ENCODE measurements at regions not wholly inside any gene's neighbourhood (a gene's known extent, or its start where the extent isn't known, plus 50 kb on each side); places are given as distances from the start of the nearest gene placed in this dataset.

DNA sequence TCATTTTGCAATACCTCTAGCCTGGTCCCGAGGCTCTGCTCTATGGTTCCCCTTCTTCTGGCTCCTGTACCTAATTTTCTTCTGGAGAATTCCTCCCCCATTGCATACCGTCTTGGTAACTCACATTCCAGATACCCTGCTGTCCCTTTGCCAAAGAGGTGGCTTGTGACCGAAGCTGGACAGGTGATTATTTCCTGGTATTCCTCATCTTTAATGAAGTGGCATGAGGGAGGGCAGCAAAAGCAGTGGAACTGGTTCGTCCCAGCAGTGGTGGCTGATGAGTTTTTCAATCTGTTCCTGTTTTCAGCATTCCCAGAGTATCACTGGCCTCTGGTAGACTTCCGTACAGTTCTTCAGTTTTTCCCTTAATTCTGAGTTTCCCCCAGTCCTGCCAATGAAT is 186.2 kb upstream of the CADPS start:
- H3K27me3 ChIP-seq (ENCODE audit: insufficient read depth, low read length), result no peaks in the 10 kb centered on the region
- no peaks in the 10 kb centered on the region for H3K36me3 ChIP-seq (ENCODE audit: insufficient read depth, low read length)
- no peaks in the 10 kb centered on the region for H3K4me1 ChIP-seq (ENCODE audit: insufficient read depth, low read length)
- H3K4me3 ChIP-seq (ENCODE audit: low read length), result no peak overlapping the region
- no peak overlapping the region for H2AFZ ChIP-seq (ENCODE audit: low read depth, low read length)
- H3K9me3 ChIP-seq (ENCODE audit: low read length), result no peaks in the 10 kb centered on the region

GRCh38 chr3:63064209-63064755 is 189.1 kb upstream of the CADPS start:
- no peak overlapping the region for H3K4me3 ChIP-seq (ENCODE audit: low read length)
- no peaks in the 10 kb centered on the region for H3K9me3 ChIP-seq (ENCODE audit: low read length)
- no peaks in the 10 kb centered on the region for H3K27me3 ChIP-seq (ENCODE audit: insufficient read depth, low read length)
- H3K36me3 ChIP-seq (ENCODE audit: insufficient read depth, low read length), result no peaks in the 10 kb centered on the region
- no peaks in the 10 kb centered on the region for H3K4me1 ChIP-seq (ENCODE audit: insufficient read depth, low read length)
- no peak overlapping the region for H2AFZ ChIP-seq (ENCODE audit: low read depth, low read length)

DNA sequence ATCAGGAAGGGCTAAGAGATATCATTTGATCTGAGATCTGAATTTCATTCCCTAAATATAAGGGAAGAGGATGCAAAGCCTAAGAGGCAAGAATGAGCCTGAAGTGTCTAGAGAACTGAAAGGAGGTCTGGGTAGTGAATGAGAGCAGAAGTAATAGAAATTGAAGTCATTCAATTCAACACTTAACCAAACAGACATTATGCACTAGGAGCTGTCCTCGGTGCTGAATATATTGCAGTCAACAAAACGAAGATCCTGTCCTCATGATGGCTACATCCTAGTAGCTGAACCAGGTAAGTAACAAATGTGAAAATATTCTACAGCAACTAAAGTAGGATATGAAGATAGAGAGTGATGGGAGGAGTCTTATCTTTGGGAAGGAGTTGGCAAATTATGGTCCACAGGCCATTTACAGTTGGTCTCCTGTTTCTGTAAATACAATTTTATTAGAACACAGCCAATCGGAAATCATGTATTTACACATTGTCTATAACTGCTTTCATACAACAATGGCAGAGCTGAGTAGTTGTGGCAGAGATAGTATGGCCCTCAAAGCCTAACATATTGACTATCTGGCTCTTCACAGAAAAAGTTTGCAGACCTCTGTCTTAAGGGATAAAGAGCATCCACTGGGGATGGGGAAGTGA is 192.9 kb upstream of the CADPS start:
- Histone ChIP-seq H3K36me3 (ENCODE audit: insufficient read depth, low read length) (no peaks in the 10 kb centered on the region), H3K9me3 (ENCODE audit: low read length) (no peaks in the 10 kb centered on the region), H3K27me3 (ENCODE audit: insufficient read depth, low read length) (no peaks in the 10 kb centered on the region), H3K4me3 (ENCODE audit: low read length) (no peak overlapping the region), H3K4me1 (ENCODE audit: insufficient read depth, low read length) (no peaks in the 10 kb centered on the region), H2AFZ (ENCODE audit: low read depth, low read length) (no peak overlapping the region)

- Histone ChIP-seq H2AFZ (ENCODE audit: low read depth, low read length) (no peak overlapping the region), H3K36me3 (ENCODE audit: insufficient read depth, low read length) (no peaks in the 10 kb centered on the region), H3K4me1 (ENCODE audit: insufficient read depth, low read length) (no peaks in the 10 kb centered on the region), H3K9me3 (ENCODE audit: low read length) (no peaks in the 10 kb centered on the region), H3K27me3 (ENCODE audit: insufficient read depth, low read length) (no peaks in the 10 kb centered on the region), H3K4me3 (ENCODE audit: low read length) (no peak overlapping the region)
Observed at GRCh38 chr3:63069806-63070475, 194.7 kb upstream of the CADPS start.

GRCh38 chr3:63070476-63070810 is 195.2 kb upstream of the CADPS start:
- Histone ChIP-seq H2AFZ (ENCODE audit: low read depth, low read length) (no peak overlapping the region), H3K36me3 (ENCODE audit: insufficient read depth, low read length) (no peaks in the 10 kb centered on the region)

GRCh38 chr3:63076357-63076756 is 201.1 kb upstream of the CADPS start:
- Histone ChIP-seq H3K27me3 (ENCODE audit: insufficient read depth, low read length) (no peaks in the 10 kb centered on the region), H2AFZ (ENCODE audit: low read depth, low read length) (no peak overlapping the region), H3K36me3 (ENCODE audit: insufficient read depth, low read length) (no peaks in the 10 kb centered on the region), H3K9me3 (ENCODE audit: low read length) (no peaks in the 10 kb centered on the region), H3K4me1 (ENCODE audit: insufficient read depth, low read length) (no peaks in the 10 kb centered on the region), H3K4me3 (ENCODE audit: low read length) (no peak overlapping the region)

More at GRCh38 chr3:63070476-63070810, 195.2 kb upstream of the CADPS start:
- Histone ChIP-seq H3K27me3 (ENCODE audit: insufficient read depth, low read length) (no peaks in the 10 kb centered on the region), H3K9me3 (ENCODE audit: low read length) (no peaks in the 10 kb centered on the region), H3K4me1 (ENCODE audit: insufficient read depth, low read length) (no peaks in the 10 kb centered on the region), H3K4me3 (ENCODE audit: low read length) (no peak overlapping the region)

GRCh38 chr3:63086190-63086589 is 191.9 kb upstream of the SYNPR start:
- no peak overlapping the region for H3K4me3 ChIP-seq (ENCODE audit: low read length)
- H2AFZ ChIP-seq (ENCODE audit: low read depth, low read length), result no peak overlapping the region
- H3K36me3 ChIP-seq (ENCODE audit: insufficient read depth, low read length), result no peaks in the 10 kb centered on the region
- H3K9me3 ChIP-seq (ENCODE audit: low read length), result no peaks in the 10 kb centered on the region
- H3K27me3 ChIP-seq (ENCODE audit: insufficient read depth, low read length), result no peaks in the 10 kb centered on the region
- no peaks in the 10 kb centered on the region for H3K4me1 ChIP-seq (ENCODE audit: insufficient read depth, low read length)

DNA sequence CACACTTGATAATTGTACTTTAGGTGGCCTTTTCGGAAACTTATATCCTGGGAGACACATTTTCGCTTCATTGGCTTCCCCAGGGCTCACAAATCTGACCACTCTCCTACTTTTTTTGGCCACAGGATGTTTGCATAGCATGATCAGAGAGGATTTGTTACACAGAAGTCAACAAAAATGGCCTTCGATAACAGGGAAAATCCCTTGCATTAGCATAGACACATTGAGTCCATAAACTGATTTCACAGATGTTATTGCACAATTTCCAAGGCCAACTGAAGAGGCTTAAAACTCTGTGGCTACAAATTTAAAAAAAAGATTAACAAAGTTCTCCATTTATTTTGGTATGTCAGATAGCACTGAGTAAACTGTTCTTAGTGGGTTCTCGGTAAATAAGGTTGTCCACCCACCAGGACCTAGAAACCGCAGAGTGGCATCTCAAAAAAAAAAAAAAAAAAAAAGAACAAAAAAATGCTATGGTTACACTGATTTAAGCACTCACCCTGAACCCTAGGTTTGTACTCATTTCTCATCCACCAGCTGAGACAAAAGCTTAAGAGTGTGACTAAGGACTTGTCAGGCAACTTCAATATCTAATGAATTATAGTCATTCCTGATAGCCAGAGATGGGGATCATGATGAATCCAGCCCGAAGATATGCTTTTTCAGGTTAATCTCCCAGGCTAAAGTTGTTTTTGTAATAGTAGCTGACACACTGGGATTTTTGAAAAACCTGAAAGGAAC is 188.9 kb upstream of the SYNPR start:
- Histone ChIP-seq H3K9me3 (ENCODE audit: low read length) (no peaks in the 10 kb centered on the region), H3K36me3 (ENCODE audit: insufficient read depth, low read length) (no peaks in the 10 kb centered on the region), H3K4me3 (ENCODE audit: low read length) (no peak overlapping the region), H3K27me3 (ENCODE audit: insufficient read depth, low read length) (no peaks in the 10 kb centered on the region), H2AFZ (ENCODE audit: low read depth, low read length) (no peak overlapping the region), H3K4me1 (ENCODE audit: insufficient read depth, low read length) (no peaks in the 10 kb centered on the region)

- no peak overlapping the region for H3K4me3 ChIP-seq (ENCODE audit: low read length)
- H3K9me3 ChIP-seq (ENCODE audit: low read length), result no peaks in the 10 kb centered on the region
- no peaks in the 10 kb centered on the region for H3K4me1 ChIP-seq (ENCODE audit: insufficient read depth, low read length)
- no peak overlapping the region for H2AFZ ChIP-seq (ENCODE audit: low read depth, low read length)
- no peaks in the 10 kb centered on the region for H3K27me3 ChIP-seq (ENCODE audit: insufficient read depth, low read length)
- no peaks in the 10 kb centered on the region for H3K36me3 ChIP-seq (ENCODE audit: insufficient read depth, low read length)
Observed at GRCh38 chr3:63089751-63090132, 188.4 kb upstream of the SYNPR start.

GRCh38 chr3:63090656-63091055 is 187.5 kb upstream of the SYNPR start:
- H3K4me3 ChIP-seq (ENCODE audit: low read length), result no peak overlapping the region
- peaks cover 2% of the 10 kb centered on the region for H3K4me1 ChIP-seq (ENCODE audit: insufficient read depth, low read length)
- H3K9me3 ChIP-seq (ENCODE audit: low read length), result no peaks in the 10 kb centered on the region
- H3K36me3 ChIP-seq (ENCODE audit: insufficient read depth, low read length), result no peaks in the 10 kb centered on the region
- H3K27me3 ChIP-seq (ENCODE audit: insufficient read depth, low read length), result no peaks in the 10 kb centered on the region
- H2AFZ ChIP-seq (ENCODE audit: low read depth, low read length), result no peak overlapping the region

GRCh38 chr3:63092515-63092914 is 185.6 kb upstream of the SYNPR start:
- Histone ChIP-seq H3K27me3 (ENCODE audit: insufficient read depth, low read length) (no peaks in the 10 kb centered on the region), H3K9me3 (ENCODE audit: low read length) (no peaks in the 10 kb centered on the region), H2AFZ (ENCODE audit: low read depth, low read length) (no peak overlapping the region), H3K4me1 (ENCODE audit: insufficient read depth, low read length) (peaks cover 2% of the 10 kb centered on the region), H3K36me3 (ENCODE audit: insufficient read depth, low read length) (no peaks in the 10 kb centered on the region), H3K4me3 (ENCODE audit: low read length) (no peak overlapping the region)

- Histone ChIP-seq H3K9me3 (ENCODE audit: low read length) (no peaks in the 10 kb centered on the region), H2AFZ (ENCODE audit: low read depth, low read length) (no peak overlapping the region), H3K4me1 (ENCODE audit: insufficient read depth, low read length) (peaks cover 2% of the 10 kb centered on the region), H3K27me3 (ENCODE audit: insufficient read depth, low read length) (no peaks in the 10 kb centered on the region), H3K36me3 (ENCODE audit: insufficient read depth, low read length) (no peaks in the 10 kb centered on the region), H3K4me3 (ENCODE audit: low read length) (no peak overlapping the region)
Observed at GRCh38 chr3:63094642-63095408, 183.3 kb upstream of the SYNPR start.
